Neural cell (in vitro differentiated cells): ENCODE measurements at regions not wholly inside any gene's neighbourhood (a gene's known extent, or its start where the extent isn't known, plus 50 kb on each side); places are given as distances from the start of the nearest gene placed in this dataset.

Experiments
- H2AFZ ChIP-seq: fragments of 200-600, 300-800 bp; sonication (generic), shearing (Covaris generic); 2 replicates; pipeline ENCODE4 v1.6.0; 2014; ENCODE audit warnings: low read depth, mild to moderate bottlenecking, antibody characterized with exemption, low read length, moderate library complexity
- H3F3A ChIP-seq: fragments of 200-600 bp; shearing (Covaris generic); 2 replicates; pipeline ENCODE4 v1.6.1; 2016; ENCODE audit warnings: mild to moderate bottlenecking, moderate library complexity, mixed read lengths, antibody characterized with exemption, low read length; ENCODE audit not compliant: insufficient read depth, poor library complexity, severe bottlenecking
- H3K27ac ChIP-seq: fragments of 200-600, 300-800 bp; sonication (generic), shearing (Covaris generic); 2 replicates; pipeline ENCODE4 v1.5.1; 2014; ENCODE audit warnings: mild to moderate bottlenecking, low read length, moderate library complexity
- H3K27me3 ChIP-seq: fragments of 300-800, 200-600 bp; sonication (generic), shearing (Covaris generic); 2 replicates; pipeline ENCODE4 v1.6.0; 2014; ENCODE audit warnings: mild to moderate bottlenecking, low read depth, low read length, moderate library complexity; ENCODE audit not compliant: insufficient read depth
- H3K36me3 ChIP-seq: fragments of 300-800, 200-600 bp; sonication (generic), shearing (Covaris generic); 2 replicates; pipeline ENCODE4 v1.5.1; 2014; ENCODE audit warnings: mild to moderate bottlenecking, antibody characterized with exemption, low read length, moderate library complexity; ENCODE audit not compliant: insufficient read depth
- H3K4me2 ChIP-seq: fragments of 300-800, 200-600 bp; sonication (generic), shearing (Covaris generic); 2 replicates; pipeline ENCODE4 v1.6.0; 2014; ENCODE audit warnings: mild to moderate bottlenecking, low read length
- H3K4me3 ChIP-seq: fragments of 300-800, 200-600 bp; sonication (generic), shearing (Covaris generic); 2 replicates; pipeline ENCODE4 v1.5.1; 2014; ENCODE audit warnings: mild to moderate bottlenecking, low read length, moderate library complexity
- H3K79me2 ChIP-seq: fragments of 200-600 bp; shearing (Covaris generic); replicated peaks from 2 replicates; pipeline ENCODE4 v1.6.0; 2014; ENCODE audit warnings: mild to moderate bottlenecking, low read length, moderate library complexity; ENCODE audit not compliant: insufficient read depth
- H3K9ac ChIP-seq: fragments of 300-800, 200-600 bp; sonication (generic), shearing (Covaris generic); 2 replicates; pipeline ENCODE4 v1.6.1; 2016; ENCODE audit warnings: mild to moderate bottlenecking, low read length, mixed read lengths
- H3K9me2 ChIP-seq: fragments of 200-600 bp; shearing (Covaris generic); 2 replicates; pipeline ENCODE4 v1.6.1; 2016; ENCODE audit warnings: mild to moderate bottlenecking, low read length, mixed read lengths; ENCODE audit not compliant: insufficient read depth
- H3K9me3 ChIP-seq: fragments of 200-600, 300-800 bp; sonication (generic), shearing (Covaris generic); 2 replicates; pipeline ENCODE4 v1.6.1; 2016; ENCODE audit warnings: mild to moderate bottlenecking, mixed run types, low read length, moderate library complexity, mixed read lengths
- H4K20me1 ChIP-seq: fragments of 200-600 bp; shearing (Covaris generic); 2 replicates; pipeline ENCODE4 v1.6.1; 2016; ENCODE audit warnings: mild to moderate bottlenecking, mixed run types; ENCODE audit not compliant: insufficient read depth
- EP300 ChIP-seq: fragments of 450-650 bp; conservative IDR thresholded peaks from 2 replicates; pipeline ENCODE4 v1.6.1; 2014; ENCODE audit warnings: antibody characterized with exemption, mild to moderate bottlenecking, moderate library complexity; ENCODE audit not compliant: poor library complexity, severe bottlenecking
- EZH2 ChIP-seq: fragments of 200-600, 300-800 bp; shearing (Covaris generic), sonication (generic); IDR thresholded peaks from 2 replicates; pipeline ENCODE4 v1.6.1; 2014; ENCODE audit warnings: antibody characterized with exemption, low read length, borderline replicate concordance, mild to moderate bottlenecking; ENCODE audit not compliant: insufficient read depth, poor library complexity, severe bottlenecking
- MXI1 ChIP-seq: fragments of 450-650 bp; conservative IDR thresholded peaks from 2 replicates; pipeline ENCODE4 v1.6.1; 2014; ENCODE audit warnings: antibody characterized with exemption, mild to moderate bottlenecking; ENCODE audit not compliant: poor library complexity, severe bottlenecking
- POLR2AphosphoS5 ChIP-seq: IDR thresholded peaks from 2 replicates; pipeline ENCODE4 v1.6.1; 2012
- RAD21 ChIP-seq: fragments of 450-650 bp; conservative IDR thresholded peaks from 2 replicates; pipeline ENCODE4 v1.6.1; 2014; ENCODE audit warnings: antibody characterized with exemption, mild to moderate bottlenecking, moderate library complexity
- SMC3 ChIP-seq: fragments of 450-650 bp; conservative IDR thresholded peaks from 2 replicates; pipeline ENCODE4 v1.6.1; 2014; ENCODE audit warnings: antibody characterized with exemption, mild to moderate bottlenecking, moderate library complexity; ENCODE audit not compliant: poor library complexity
- TAF1 ChIP-seq: IDR thresholded peaks from 2 replicates; pipeline ENCODE4 v1.6.1; 2012; ENCODE audit warnings: low read depth
- TF ChIP-seq, protein P1 (sequence below): fragments of 450-650 bp; IDR thresholded peaks from 2 replicates; pipeline ENCODE4 v1.5.1; 2014; ENCODE audit warnings: antibody characterized with exemption, mild to moderate bottlenecking, moderate library complexity; ENCODE audit not compliant: poor library complexity, severe bottlenecking
- TF ChIP-seq, protein P2 (sequence below): IDR thresholded peaks from 2 replicates; pipeline ENCODE4 v1.6.1; 2012; ENCODE audit warnings: borderline replicate concordance

DNA sequence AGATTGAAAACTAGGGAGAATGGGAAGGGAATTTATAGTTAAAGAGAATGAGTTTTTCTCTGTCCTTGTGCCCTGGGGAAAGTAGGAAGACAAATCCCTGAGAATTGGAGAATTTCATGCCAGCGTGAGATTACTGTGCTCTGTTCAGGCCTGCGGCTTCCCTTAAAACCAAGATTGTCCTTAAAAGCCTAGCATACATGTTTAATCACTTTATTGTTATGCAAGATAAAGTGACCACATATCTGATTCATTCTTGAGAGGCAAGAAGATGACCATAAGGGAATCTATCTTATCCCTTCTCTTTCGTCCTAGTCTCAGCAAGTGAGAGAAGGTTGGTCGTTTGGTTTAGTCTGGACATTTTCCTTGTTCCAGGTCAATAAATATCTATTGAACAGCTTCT is 75.9 kb downstream of the ADCYAP1 start:
- Histone ChIP-seq H3K9me2 (no peaks in the 10 kb centered on the region), H3K27ac (no peak overlapping the region), H3K79me2 (no peaks in the 10 kb centered on the region), H3K4me3 (no peak overlapping the region), H3F3A (no peaks in the 10 kb centered on the region), H2AFZ (no peak overlapping the region), H3K4me2 (no peak overlapping the region), H3K9me3 (no peaks in the 10 kb centered on the region), H3K9ac (no peak overlapping the region), H3K36me3 (no peaks in the 10 kb centered on the region), H4K20me1 (no peaks in the 10 kb centered on the region), H3K27me3 (no peaks in the 10 kb centered on the region)
- no peak for TF ChIP-seq RAD21
- TF ChIP-seq SMC3: no peak
- TF ChIP-seq TAF1: no peak
- no peak for TF ChIP-seq POLR2AphosphoS5
- TF ChIP-seq EP300: no peak
- no peak for TF ChIP-seq MXI1
- TF ChIP-seq EZH2: no peak
- TF ChIP-seq, protein P1, sequence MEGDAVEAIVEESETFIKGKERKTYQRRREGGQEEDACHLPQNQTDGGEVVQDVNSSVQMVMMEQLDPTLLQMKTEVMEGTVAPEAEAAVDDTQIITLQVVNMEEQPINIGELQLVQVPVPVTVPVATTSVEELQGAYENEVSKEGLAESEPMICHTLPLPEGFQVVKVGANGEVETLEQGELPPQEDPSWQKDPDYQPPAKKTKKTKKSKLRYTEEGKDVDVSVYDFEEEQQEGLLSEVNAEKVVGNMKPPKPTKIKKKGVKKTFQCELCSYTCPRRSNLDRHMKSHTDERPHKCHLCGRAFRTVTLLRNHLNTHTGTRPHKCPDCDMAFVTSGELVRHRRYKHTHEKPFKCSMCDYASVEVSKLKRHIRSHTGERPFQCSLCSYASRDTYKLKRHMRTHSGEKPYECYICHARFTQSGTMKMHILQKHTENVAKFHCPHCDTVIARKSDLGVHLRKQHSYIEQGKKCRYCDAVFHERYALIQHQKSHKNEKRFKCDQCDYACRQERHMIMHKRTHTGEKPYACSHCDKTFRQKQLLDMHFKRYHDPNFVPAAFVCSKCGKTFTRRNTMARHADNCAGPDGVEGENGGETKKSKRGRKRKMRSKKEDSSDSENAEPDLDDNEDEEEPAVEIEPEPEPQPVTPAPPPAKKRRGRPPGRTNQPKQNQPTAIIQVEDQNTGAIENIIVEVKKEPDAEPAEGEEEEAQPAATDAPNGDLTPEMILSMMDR: no peak
- TF ChIP-seq, protein P2, sequence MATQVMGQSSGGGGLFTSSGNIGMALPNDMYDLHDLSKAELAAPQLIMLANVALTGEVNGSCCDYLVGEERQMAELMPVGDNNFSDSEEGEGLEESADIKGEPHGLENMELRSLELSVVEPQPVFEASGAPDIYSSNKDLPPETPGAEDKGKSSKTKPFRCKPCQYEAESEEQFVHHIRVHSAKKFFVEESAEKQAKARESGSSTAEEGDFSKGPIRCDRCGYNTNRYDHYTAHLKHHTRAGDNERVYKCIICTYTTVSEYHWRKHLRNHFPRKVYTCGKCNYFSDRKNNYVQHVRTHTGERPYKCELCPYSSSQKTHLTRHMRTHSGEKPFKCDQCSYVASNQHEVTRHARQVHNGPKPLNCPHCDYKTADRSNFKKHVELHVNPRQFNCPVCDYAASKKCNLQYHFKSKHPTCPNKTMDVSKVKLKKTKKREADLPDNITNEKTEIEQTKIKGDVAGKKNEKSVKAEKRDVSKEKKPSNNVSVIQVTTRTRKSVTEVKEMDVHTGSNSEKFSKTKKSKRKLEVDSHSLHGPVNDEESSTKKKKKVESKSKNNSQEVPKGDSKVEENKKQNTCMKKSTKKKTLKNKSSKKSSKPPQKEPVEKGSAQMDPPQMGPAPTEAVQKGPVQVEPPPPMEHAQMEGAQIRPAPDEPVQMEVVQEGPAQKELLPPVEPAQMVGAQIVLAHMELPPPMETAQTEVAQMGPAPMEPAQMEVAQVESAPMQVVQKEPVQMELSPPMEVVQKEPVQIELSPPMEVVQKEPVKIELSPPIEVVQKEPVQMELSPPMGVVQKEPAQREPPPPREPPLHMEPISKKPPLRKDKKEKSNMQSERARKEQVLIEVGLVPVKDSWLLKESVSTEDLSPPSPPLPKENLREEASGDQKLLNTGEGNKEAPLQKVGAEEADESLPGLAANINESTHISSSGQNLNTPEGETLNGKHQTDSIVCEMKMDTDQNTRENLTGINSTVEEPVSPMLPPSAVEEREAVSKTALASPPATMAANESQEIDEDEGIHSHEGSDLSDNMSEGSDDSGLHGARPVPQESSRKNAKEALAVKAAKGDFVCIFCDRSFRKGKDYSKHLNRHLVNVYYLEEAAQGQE: no peak

DNA sequence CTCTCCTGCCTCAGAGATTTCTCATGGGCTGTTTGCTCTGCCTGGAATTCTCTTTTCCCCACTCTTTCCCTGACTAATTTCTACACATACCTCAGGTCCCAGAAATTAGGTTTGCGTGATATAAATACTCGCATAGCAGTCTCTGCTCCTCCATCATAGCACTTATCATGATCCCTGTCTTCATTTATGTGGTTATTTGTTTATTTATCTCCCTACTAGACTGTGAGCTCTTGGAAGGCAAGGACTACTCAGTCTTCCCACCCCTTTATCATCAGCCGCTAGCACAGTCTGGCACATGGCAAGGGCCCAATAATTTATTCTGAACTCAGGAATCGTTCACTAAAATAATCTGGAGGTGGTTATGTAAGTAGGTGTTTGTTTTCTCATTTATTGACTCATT is 79.3 kb downstream of the ADCYAP1 start:
- TF ChIP-seq TAF1 (no peak), EP300 (no peak), MXI1 (no peak), POLR2AphosphoS5 (no peak), EZH2 (no peak), RAD21 (no peak), SMC3 (no peak)
- TF ChIP-seq, protein P1: no peak
- TF ChIP-seq, protein P2: no peak
- Histone ChIP-seq H3K36me3 (no peaks in the 10 kb centered on the region), H3K9me3 (no peaks in the 10 kb centered on the region), H3K4me2 (no peak overlapping the region), H3K27ac (no peak overlapping the region), H3K79me2 (no peaks in the 10 kb centered on the region), H2AFZ (no peak overlapping the region), H4K20me1 (no peaks in the 10 kb centered on the region), H3K9ac (no peak overlapping the region), H3K9me2 (no peaks in the 10 kb centered on the region), H3K4me3 (no peak overlapping the region), H3F3A (no peaks in the 10 kb centered on the region), H3K27me3 (no peaks in the 10 kb centered on the region)
